D721Med (cell line): ENCODE measurements at regions not wholly inside any gene's neighbourhood (a gene's known extent, or its start where the extent isn't known, plus 50 kb on each side); places are given as distances from the start of the nearest gene placed in this dataset.

Source experiments
- DNase-seq: peaks from one replicate; pipeline ENCODE4 v3.0.0; 2011; ENCODE audit warnings: low spot score; ENCODE audit not compliant: insufficient read length
- FAIRE-seq: peaks from 2 replicates; lab custom pipeline; 2011; peaks lifted over from hg19 to GRCh38; lab: Jason Lieb, UNC
- TF ChIP-seq, protein P1 (sequence below): IDR thresholded peaks from 2 replicates; pipeline ENCODE4 v1.5.1; 2012; ENCODE audit warnings: mild to moderate bottlenecking, control low read depth; ENCODE audit not compliant: insufficient read depth; ENCODE audit errors: missing control alignments

DNA sequence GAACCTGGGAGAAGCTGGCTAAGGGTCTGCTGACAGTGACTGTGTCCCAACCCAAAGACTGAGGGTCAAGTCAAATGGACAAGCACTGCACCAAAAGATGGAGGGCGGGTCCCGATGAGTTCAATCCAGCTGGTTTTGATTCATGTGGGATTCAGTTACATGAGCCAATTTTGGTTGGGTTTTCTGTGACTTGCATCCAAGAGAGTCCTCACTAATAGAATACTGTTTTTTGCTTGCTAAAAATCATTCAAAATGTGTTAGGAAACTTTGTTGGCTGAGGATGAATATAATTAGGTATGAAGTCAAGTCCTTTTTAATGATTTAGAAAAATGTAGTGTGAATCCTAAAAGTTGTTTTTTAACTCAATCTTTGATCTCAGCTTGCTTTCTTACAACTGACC is 323.8 kb upstream of the NOX3 start:
- DNase-seq (no peak), FAIRE-seq (no peak)
- TF ChIP-seq, protein P1, sequence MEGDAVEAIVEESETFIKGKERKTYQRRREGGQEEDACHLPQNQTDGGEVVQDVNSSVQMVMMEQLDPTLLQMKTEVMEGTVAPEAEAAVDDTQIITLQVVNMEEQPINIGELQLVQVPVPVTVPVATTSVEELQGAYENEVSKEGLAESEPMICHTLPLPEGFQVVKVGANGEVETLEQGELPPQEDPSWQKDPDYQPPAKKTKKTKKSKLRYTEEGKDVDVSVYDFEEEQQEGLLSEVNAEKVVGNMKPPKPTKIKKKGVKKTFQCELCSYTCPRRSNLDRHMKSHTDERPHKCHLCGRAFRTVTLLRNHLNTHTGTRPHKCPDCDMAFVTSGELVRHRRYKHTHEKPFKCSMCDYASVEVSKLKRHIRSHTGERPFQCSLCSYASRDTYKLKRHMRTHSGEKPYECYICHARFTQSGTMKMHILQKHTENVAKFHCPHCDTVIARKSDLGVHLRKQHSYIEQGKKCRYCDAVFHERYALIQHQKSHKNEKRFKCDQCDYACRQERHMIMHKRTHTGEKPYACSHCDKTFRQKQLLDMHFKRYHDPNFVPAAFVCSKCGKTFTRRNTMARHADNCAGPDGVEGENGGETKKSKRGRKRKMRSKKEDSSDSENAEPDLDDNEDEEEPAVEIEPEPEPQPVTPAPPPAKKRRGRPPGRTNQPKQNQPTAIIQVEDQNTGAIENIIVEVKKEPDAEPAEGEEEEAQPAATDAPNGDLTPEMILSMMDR: no peak

DNA sequence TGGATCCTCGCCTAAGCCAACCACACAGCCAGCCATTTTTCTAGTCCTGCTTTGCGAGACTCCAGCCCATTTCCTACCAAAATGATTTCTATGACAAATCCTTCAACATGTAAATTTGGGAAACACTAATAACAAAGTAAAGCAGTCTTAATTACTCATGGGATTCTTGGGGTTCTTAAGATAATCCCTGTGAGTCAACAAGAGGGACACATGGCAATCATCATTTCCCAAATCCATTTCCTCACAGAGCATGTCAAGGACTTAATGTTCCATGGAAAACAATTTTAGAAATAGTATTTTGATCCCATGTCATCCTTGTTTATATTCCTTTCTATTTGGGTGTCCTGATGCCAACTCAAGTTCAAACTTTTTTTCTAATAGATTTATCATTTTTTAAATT is 322.7 kb upstream of the NOX3 start:
- TF ChIP-seq, protein P1: no peak
- no peak for FAIRE-seq
- DNase-seq: no peak

DNA sequence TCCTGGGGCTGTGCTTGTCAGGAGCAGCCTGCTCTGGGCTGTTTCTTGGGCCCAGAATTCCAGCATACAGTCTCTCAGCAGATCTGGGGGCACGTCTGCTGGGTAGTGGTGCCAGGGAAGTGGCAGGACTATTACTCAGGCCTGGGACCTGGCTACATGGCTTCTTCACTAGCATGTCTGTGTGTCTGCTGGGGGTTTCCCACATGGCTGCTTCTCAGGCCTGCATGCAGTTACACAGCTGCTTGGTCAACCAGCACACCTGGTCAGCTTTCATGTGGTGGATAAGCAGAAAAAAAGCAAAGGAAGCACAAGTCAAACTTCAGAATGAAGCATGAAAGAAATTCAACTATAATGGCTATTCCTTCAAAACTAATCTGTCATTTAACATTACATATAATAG is 316.2 kb upstream of the NOX3 start:
- TF ChIP-seq, protein P1: no peak
- no peak for FAIRE-seq
- no peak for DNase-seq

DNA sequence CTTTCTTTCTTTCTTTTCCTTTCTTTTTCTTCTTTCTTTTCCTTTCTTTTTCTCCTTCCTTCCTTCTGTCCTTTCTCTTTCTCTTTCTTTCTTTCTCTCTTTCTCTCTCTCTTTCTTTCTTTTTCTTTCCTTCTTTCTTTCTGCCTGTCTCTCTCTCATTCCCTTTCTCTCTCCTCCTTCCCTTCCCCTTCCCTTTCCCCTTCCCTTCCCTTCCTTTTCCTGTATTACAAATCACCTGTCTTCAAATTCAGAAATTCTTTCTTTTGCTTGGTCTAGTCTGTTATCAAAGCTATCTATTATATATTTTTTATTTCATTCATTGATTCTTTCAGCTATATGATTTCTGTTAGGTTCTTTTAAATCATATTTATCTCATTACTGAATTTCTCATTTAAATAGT is 315.2 kb upstream of the NOX3 start:
- no peak for FAIRE-seq
- TF ChIP-seq, protein P1: no peak
- DNase-seq: no peak

DNA sequence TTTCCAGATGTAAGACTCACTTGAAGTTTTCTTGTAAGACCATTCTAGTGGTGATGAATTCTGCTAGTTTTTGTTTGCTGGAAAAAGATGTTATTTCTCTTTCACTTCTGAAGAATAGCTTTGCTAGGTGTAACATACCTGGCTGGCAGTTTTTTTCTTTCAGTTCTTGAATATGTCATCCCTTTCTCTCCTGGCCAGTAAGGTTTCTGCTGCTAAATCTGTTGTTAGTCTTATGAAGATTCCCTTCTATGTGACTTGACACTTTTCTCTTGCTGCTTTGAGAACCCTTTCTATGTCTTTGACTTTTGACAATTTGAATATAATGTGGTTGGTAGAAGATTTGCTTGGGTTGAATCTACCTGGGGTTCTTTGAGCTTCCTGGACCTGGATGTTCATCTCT is 314.7 kb upstream of the NOX3 start:
- TF ChIP-seq, protein P1: no peak
- DNase-seq (no peak), FAIRE-seq (no peak)

DNA sequence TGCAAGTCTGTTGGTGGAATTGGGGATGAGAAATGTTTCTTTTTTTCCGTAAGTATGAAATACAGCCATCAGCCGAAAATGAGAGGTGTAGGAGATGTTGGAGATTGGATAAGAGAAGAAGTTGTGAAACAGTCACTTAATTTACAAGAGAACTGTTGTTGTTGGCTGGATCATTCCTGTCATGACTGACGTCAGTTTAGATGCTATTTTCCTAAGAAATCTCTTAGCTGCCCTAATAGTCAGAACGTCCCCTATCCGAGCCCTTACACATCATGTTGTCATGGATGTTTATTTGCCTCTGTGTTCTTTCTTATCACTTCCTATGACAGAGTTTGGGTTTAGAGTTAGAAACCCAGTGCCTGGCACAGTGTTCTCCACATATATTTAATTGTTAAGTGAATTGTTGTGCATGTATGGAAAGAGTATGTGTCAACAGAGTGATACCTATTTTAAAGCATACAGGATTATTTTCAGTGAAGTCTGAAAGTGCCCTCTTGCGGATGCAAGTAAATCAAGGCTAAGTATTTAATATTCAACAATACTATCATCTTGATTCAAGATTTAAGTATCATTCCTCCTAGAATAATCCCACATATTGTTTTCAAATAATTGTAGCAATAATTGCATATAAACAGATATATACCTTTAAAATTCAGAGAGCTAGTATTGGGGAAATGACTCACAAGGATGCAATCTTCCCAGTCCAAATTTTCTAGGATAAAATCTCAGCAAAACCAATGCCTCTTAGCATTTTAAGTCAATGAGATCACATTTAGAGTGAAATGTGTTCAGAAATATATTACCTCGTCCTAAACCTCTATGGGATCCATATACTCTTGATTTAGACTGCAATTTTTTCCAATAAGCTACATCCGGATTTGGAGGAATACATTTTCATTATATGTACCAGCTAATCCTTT is 309.9 kb upstream of the NOX3 start:
- no peak for FAIRE-seq
- TF ChIP-seq, protein P1: no peak
- DNase-seq: no peak

DNA sequence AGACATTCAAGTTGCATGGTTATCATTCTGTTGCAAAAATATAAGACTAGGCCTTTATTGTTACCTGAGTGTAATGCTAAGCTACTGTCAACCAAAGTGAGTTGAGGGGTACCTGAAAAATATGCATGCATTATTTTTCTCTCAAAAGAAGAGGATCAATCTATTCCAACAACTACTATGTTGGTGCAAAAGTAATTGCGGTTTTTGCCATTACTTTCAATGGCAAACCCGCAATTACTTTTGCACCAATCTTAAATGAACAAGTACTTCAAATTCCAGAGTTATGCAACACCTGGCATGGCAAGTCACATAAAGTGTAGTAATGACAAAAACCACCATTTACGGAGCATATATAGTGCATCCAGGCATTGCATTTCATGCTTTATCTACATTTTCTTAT is 307.0 kb upstream of the NOX3 start:
- TF ChIP-seq, protein P1: no peak
- FAIRE-seq (no peak), DNase-seq (no peak)
